MCF 10A (cell line): ENCODE measurements at regions not wholly inside any gene's neighbourhood (a gene's known extent, or its start where the extent isn't known, plus 50 kb on each side); places are given as distances from the start of the nearest gene placed in this dataset.
"Not testable (repeated sequence)": the region's sequence is repeated elsewhere in the genome, so short reads cannot be mapped to it uniquely, and the experiment has no call there.

ENCODE experiments used
- BruUV-seq: library from RNA; stranded (reverse); fragments of 400-500 nt; replicated peaks from 2 replicates; lab custom pipeline; 2021; lab: Mats Ljungman, UMichigan
- CTCF ChIA-PET: fragments of 300-600 bp; sonication (Branson Sonifier 250); formaldehyde crosslinking; extraction: SDS; loops from one replicate; lab custom pipeline; 2021; ENCODE audit warnings: antibody characterized with exemption, inconsistent platforms; lab: Yijun Ruan, JAX
- POLR2A ChIA-PET: fragments of 300-600, 350-650 bp; sonication (Branson Sonifier 250); formaldehyde crosslinking; extraction: SDS; loops from one replicate; lab custom pipeline; 2020; ENCODE audit warnings: antibody characterized with exemption, inconsistent platforms; lab: Yijun Ruan, JAX
- DNase-seq: peaks from one replicate; pipeline ENCODE4 v3.0.0-alpha.2; 2018; ENCODE audit not compliant: unreplicated experiment
- H3K27ac Mint-ChIP-seq: one replicate; pipeline ENCODE4 v1.8.0; 2022; ENCODE audit warnings: mild to moderate bottlenecking, low read depth, mixed read lengths; ENCODE audit not compliant: unreplicated experiment
- H3K27me3 Mint-ChIP-seq: one replicate; pipeline ENCODE4 v1.8.0; 2022; ENCODE audit warnings: mixed read lengths; ENCODE audit not compliant: insufficient read depth, unreplicated experiment
- H3K36me3 Mint-ChIP-seq: one replicate; pipeline ENCODE4 v1.8.0; 2022; ENCODE audit warnings: mild to moderate bottlenecking, moderate library complexity, mixed read lengths; ENCODE audit not compliant: insufficient read depth, unreplicated experiment
- H3K4me1 Mint-ChIP-seq: one replicate; pipeline ENCODE4 v1.8.0; 2022; ENCODE audit warnings: mixed read lengths; ENCODE audit not compliant: insufficient read depth, unreplicated experiment
- H3K4me3 Mint-ChIP-seq: one replicate; pipeline ENCODE4 v1.8.0; 2022; ENCODE audit warnings: mild to moderate bottlenecking, moderate library complexity, mixed read lengths; ENCODE audit not compliant: unreplicated experiment
- H3K9me3 Mint-ChIP-seq: one replicate; pipeline ENCODE4 v1.8.0; 2022; ENCODE audit warnings: mixed read lengths; ENCODE audit not compliant: unreplicated experiment
- intact Hi-C: fragments of 100-400 bp; cut with micrococcal nuclease; formaldehyde crosslinking; loops from 2 replicates; pipeline ENCODE4 v1.14.1; 2022
- TF ChIP-seq, protein P1 (sequence below): fragments of 200-600 bp; IDR thresholded peaks from one replicate; pipeline ENCODE4 v1.8.0; 2022; ENCODE audit warnings: antibody characterized with exemption, mild to moderate bottlenecking; ENCODE audit not compliant: unreplicated experiment

DNA sequence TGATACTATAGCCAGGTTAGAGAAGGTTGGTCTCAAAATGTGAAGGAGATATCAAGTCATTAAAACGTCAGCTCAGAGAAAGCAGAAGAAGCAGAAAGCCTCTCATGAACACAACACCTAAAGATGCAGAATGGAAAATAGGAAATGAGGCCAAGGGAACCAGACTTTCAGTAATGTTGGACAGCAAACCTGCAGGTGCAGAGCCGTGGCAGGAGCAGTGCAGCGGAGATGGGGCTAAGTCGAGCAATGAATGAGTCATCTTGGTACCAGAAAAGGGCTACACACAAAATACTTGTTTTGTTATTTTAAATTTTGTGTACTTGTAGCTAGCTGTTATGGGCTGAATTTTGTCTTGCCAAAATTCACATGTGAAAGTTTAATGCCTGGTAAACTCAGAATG, 479.6 kb upstream of the POM121L12 start:
- ChIA-PET POLR2A (no interaction called here), CTCF (no interaction called here)
- intact Hi-C loops = no loop called here
- H3K4me1 Mint-ChIP-seq = peaks cover 5% of the 10 kb centered on the region
- H3K4me3 Mint-ChIP-seq = no peak overlapping the region
- TF ChIP-seq, protein P1, sequence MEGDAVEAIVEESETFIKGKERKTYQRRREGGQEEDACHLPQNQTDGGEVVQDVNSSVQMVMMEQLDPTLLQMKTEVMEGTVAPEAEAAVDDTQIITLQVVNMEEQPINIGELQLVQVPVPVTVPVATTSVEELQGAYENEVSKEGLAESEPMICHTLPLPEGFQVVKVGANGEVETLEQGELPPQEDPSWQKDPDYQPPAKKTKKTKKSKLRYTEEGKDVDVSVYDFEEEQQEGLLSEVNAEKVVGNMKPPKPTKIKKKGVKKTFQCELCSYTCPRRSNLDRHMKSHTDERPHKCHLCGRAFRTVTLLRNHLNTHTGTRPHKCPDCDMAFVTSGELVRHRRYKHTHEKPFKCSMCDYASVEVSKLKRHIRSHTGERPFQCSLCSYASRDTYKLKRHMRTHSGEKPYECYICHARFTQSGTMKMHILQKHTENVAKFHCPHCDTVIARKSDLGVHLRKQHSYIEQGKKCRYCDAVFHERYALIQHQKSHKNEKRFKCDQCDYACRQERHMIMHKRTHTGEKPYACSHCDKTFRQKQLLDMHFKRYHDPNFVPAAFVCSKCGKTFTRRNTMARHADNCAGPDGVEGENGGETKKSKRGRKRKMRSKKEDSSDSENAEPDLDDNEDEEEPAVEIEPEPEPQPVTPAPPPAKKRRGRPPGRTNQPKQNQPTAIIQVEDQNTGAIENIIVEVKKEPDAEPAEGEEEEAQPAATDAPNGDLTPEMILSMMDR = no peak
- peaks cover 7% of the 10 kb centered on the region for H3K9me3 Mint-ChIP-seq
- H3K27me3 Mint-ChIP-seq = no peaks in the 10 kb centered on the region
- no peak for DNase-seq
- BruUV-seq = no TSS peak
- H3K36me3 Mint-ChIP-seq = peaks cover 6% of the 10 kb centered on the region
- H3K27ac Mint-ChIP-seq = no peak overlapping the region

DNA sequence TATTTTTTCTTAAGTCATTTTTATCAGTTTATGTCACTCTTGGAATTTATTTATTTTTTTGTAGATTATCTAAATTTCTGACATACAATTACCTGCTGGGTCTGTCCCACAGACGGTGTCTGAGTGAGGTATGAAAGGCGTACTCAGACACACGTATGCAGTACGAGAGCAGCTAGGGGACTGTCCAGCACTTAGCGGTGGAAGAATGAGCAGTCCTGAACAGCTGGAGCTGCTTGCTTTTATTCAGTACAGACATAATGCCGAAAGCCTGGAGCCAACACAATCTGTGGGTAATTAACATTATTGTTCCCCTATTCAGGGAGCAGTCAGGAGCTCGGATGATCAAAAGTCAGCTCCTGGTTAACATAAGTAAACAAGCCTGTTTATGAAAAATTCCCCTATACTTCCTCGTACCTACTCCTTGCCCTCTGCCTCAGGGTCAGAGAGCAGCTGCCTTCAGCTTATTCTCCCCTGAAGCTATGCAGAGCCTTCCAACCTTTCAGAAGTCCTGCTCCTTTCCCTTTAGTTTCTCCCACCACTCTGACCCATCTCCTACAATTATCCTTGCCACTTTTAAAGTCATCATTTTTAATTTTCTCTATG, 488.0 kb upstream of the POM121L12 start:
- intact Hi-C loops = no loop called here
- H3K36me3 Mint-ChIP-seq = peaks cover 6% of the 10 kb centered on the region
- BruUV-seq = no TSS peak
- TF ChIP-seq, protein P1 = no peak
- CTCF ChIA-PET = interaction anchor here (0.6 kb wide), 1 partner anchor 47 kb away, joined by 6 read pairs; no protein-coding TSS in a partner anchor
- POLR2A ChIA-PET = interaction anchor here (0.9 kb wide), 1 partner anchor 82 kb away, joined by 3 read pairs; no protein-coding TSS in a partner anchor
- H3K27ac Mint-ChIP-seq = no peak overlapping the region
- DNase-seq = no peak
- no peaks in the 10 kb centered on the region for H3K27me3 Mint-ChIP-seq
- peaks cover 6% of the 10 kb centered on the region for H3K4me1 Mint-ChIP-seq
- H3K4me3 Mint-ChIP-seq = no peak overlapping the region
- peaks cover 9% of the 10 kb centered on the region for H3K9me3 Mint-ChIP-seq

DNA sequence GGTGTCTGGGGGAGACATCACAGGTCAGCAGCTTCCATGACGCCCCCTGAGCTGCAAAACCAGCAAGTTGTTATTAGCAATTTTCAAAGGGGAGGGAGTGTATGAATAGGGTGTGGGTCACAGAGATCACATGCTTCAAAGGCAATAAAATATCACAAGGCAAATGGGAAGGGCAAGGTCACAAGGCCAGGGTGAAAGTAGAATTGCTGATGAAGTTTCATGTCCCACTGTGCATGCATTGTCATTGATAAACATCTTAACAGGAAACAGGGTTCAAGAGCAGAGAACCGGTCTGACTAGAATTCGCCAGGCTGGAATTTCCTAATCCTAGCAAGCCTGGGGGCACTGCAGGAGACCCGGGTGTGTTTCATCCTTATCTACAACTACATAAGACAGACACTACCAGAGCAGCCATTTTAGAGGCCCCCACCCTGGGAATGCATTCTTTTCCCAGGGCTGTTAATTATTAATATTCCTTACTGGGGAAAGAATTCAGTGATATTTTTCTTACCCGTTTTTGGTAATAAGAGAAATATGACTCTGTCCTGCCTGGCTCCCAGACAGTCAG, 494.2 kb upstream of the POM121L12 start:
- CTCF ChIA-PET, H3K27ac Mint-ChIP-seq, H3K9me3 Mint-ChIP-seq, H3K4me3 Mint-ChIP-seq, DNase-seq, H3K36me3 Mint-ChIP-seq, intact Hi-C loops, BruUV-seq, H3K27me3 Mint-ChIP-seq, H3K4me1 Mint-ChIP-seq: not testable (repeated sequence)
- POLR2A ChIA-PET = interaction anchor here (1.0 kb wide), 1 partner anchor 40 kb away, joined by 3 read pairs; no protein-coding TSS in a partner anchor

GRCh38 chr7:52540041-52540440, 495.4 kb upstream of the POM121L12 start:
- Mint-ChIP-seq H3K4me1 (peaks cover 4% of the 10 kb centered on the region), H3K27me3 (no peaks in the 10 kb centered on the region), H3K9me3 (peaks cover 7% of the 10 kb centered on the region), H3K36me3 (peaks cover 6% of the 10 kb centered on the region), H3K4me3 (no peak overlapping the region), H3K27ac (no peak overlapping the region)
- DNase-seq = peak; percentile 16
- BruUV-seq = no TSS peak
- intact Hi-C loops = no loop called here
- ChIA-PET CTCF (interaction anchor here (0.7 to 0.9 kb wide), 3 partner anchors 23 to 1228 kb away, joined by 3 read pairs; no protein-coding TSS in a partner anchor), POLR2A (interaction anchor here (1.0 to 1.6 kb wide), 2 partner anchors 10 to 33 kb away, joined by 3 to 7 read pairs; no protein-coding TSS in a partner anchor)
- TF ChIP-seq, protein P1 = no peak
